ENCODE measurements at regions not wholly inside any gene's neighbourhood (a gene's known extent, or its start where the extent isn't known, plus 50 kb on each side); places are given as distances from the start of the nearest gene placed in this dataset.

DNA sequence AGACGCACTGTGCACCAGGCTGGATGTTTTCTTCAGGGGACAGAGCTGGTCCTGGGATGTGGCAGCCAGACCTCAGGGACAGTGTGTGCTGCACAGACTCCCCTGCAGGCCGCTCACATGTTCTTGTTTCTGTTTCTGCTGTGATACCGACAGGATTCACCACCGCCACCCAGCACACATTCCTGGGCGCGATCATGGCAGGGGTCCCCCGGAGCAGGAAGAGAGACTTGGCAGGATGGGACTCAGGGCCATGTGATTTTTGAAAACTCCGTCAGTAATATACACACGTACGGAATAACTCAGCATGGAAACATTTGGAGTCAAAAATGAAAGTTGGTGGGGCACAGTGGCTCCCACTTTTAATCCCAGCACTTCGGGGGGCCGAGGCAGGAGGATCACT is 79.0 kb downstream of the HAPSTR1 start:
- no peak for TF ChIP-seq CTCF (IDR thresholded peaks at IDR 0.05)
- no peak for TF ChIP-seq POLR2A (IDR thresholded peaks at IDR 0.05)

Data from body of pancreas (tissue), 4 donors.